A549 (cell line): ENCODE measurements at regions not wholly inside any gene's neighbourhood (a gene's known extent, or its start where the extent isn't known, plus 50 kb on each side); places are given as distances from the start of the nearest gene placed in this dataset.

Source experiments
- ATAC-seq, 2 experiments: fragments of 200-7000 bp in 1 of 2; fragments of >200 bp in 1 of 2; cut with Nextera tagmentation in 1 of 2; cut with Tn5 transposase in 1 of 2; 3 replicates each; pipeline versions ENCODE4 v1.8.0 to v1.9.1; 2018 to 2020; ENCODE audit warnings: mild to moderate bottlenecking in 1 of 2, moderate library complexity in 1 of 2
- CTCF ChIA-PET: fragments of 300-600 bp; sonication (Branson Sonifier 250); formaldehyde crosslinking; extraction: SDS; loops from one replicate; lab custom pipeline; 2021; ENCODE audit warnings: antibody characterized with exemption, inconsistent platforms; lab: Yijun Ruan, JAX
- POLR2A ChIA-PET: fragments of 350-600 bp; formaldehyde crosslinking; extraction: SDS; loops from one replicate; lab custom pipeline; 2021; ENCODE audit warnings: antibody characterized with exemption, inconsistent platforms; lab: Yijun Ruan, JAX
- DNase-seq, 2 experiments: peaks; one replicate each; pipeline versions ENCODE4 v3.0.0 to v3.0.0-alpha.2; 2011 to 2016; ENCODE audit warnings: low read depth in 1 of 2, low spot score in 1 of 2
- FAIRE-seq: peaks from 2 replicates; lab custom pipeline; 2011; peaks lifted over from hg19 to GRCh38; lab: Jason Lieb, UNC
- H3K27ac ChIP-seq, 2 experiments: fragments of >200 bp; sonication (Bioruptor Twin); formaldehyde crosslinking; 3 replicates each; pipeline ENCODE4 v1.5.1; 2016 to 2017
- H3K4me1 ChIP-seq: fragments of >200 bp; sonication (Bioruptor Twin); formaldehyde crosslinking; 3 replicates; pipeline ENCODE4 v1.6.1; 2016
- H3K4me2 ChIP-seq: fragments of >200 bp; sonication (Bioruptor Twin); formaldehyde crosslinking; 3 replicates; pipeline ENCODE4 v1.6.1; 2016
- H3K4me3 ChIP-seq: fragments of >200 bp; sonication (Bioruptor Twin); formaldehyde crosslinking; 3 replicates; pipeline ENCODE4 v1.5.1; 2016
- H3K9me3 ChIP-seq: fragments of >200 bp; sonication (Bioruptor Twin); formaldehyde crosslinking; 3 replicates; pipeline ENCODE4 v1.6.1; 2016
- BHLHE40 ChIP-seq: IDR thresholded peaks from 2 replicates; pipeline ENCODE4 v1.6.1; 2012; ENCODE audit warnings: low read depth, low read length, inconsistent platforms
- CBX2 ChIP-seq: fragments of 200-600 bp; sonication (generic); IDR thresholded peaks from 2 replicates; pipeline ENCODE4 v1.6.1; 2016; ENCODE audit warnings: low read depth, mild to moderate bottlenecking, borderline replicate concordance
- CBX8 ChIP-seq: fragments of 200-600 bp; sonication (generic); IDR thresholded peaks from 2 replicates; pipeline ENCODE4 v1.6.1; 2016
- CEBPB ChIP-seq, 2 experiments: fragments of >200 bp in 1 of 2; sonication (Bioruptor Twin) in 1 of 2; formaldehyde crosslinking in 1 of 2; IDR thresholded peaks; 2 replicates each; pipeline ENCODE4 v1.6.1; 2012 to 2016
- CHD2 ChIP-seq: fragments of 150-350 bp; IDR thresholded peaks from 2 replicates; pipeline ENCODE4 v1.6.1; 2014; ENCODE audit warnings: low read length; ENCODE audit not compliant: partially characterized antibody
- CTCF ChIP-seq: fragments of >200 bp; sonication (Bioruptor Twin); formaldehyde crosslinking; IDR thresholded peaks from 3 replicates; pipeline ENCODE4 v1.5.1; 2016
- EHMT2 ChIP-seq: fragments of 200-600 bp; sonication (generic); IDR thresholded peaks from 2 replicates; pipeline ENCODE4 v1.6.1; 2016; ENCODE audit warnings: antibody characterized with exemption, low read depth, mild to moderate bottlenecking, moderate library complexity
- ELK1 ChIP-seq: fragments of 150-350 bp; IDR thresholded peaks from 2 replicates; pipeline ENCODE4 v1.6.1; 2014; ENCODE audit warnings: low read depth, mild to moderate bottlenecking, low read length
- ESRRA ChIP-seq: fragments of 150-350 bp; IDR thresholded peaks from 2 replicates; pipeline ENCODE4 v1.6.1; 2014; ENCODE audit warnings: mild to moderate bottlenecking, low read length, borderline replicate concordance
- FOSB ChIP-seq: fragments of 250-450 bp; sonication (Bioruptor Pico); IDR thresholded peaks from 2 replicates; pipeline ENCODE4 v1.5.0; 2020; ENCODE audit warnings: mild to moderate bottlenecking, moderate library complexity
- FOSL2 ChIP-seq, 2 experiments: fragments of 450-650 bp in 1 of 2; fragments of >200 bp in 1 of 2; sonication (Bioruptor Twin) in 1 of 2; formaldehyde crosslinking; IDR thresholded peaks; 2 replicates each; pipeline versions ENCODE4 v1.5.0 to v1.6.1; 2016 to 2020; ENCODE audit warnings: mild to moderate bottlenecking in 1 of 2, moderate library complexity in 1 of 2
- FOXS1 ChIP-seq: fragments of 250-450 bp; sonication (Bioruptor Pico); IDR thresholded peaks from 2 replicates; pipeline ENCODE4 v1.5.0; 2020; ENCODE audit warnings: mild to moderate bottlenecking, moderate library complexity
- HES2 ChIP-seq: fragments of >200 bp; sonication (Bioruptor Twin); formaldehyde crosslinking; IDR thresholded peaks from 2 replicates; pipeline ENCODE4 v1.6.1; 2016
- HOXB13 ChIP-seq: fragments of 250-450 bp; sonication (Bioruptor Pico); IDR thresholded peaks from 2 replicates; pipeline ENCODE4 v1.5.0; 2020; ENCODE audit warnings: low read depth, mild to moderate bottlenecking, moderate library complexity
- JUNB ChIP-seq: fragments of >200 bp; sonication (Bioruptor Twin); formaldehyde crosslinking; IDR thresholded peaks from 2 replicates; pipeline ENCODE4 v1.6.1; 2016
- KDM1A ChIP-seq: fragments of 200-600 bp; sonication (generic); IDR thresholded peaks from 2 replicates; pipeline ENCODE4 v1.6.1; 2016; ENCODE audit warnings: low read depth, mild to moderate bottlenecking
- KDM5A ChIP-seq: fragments of 200-600 bp; sonication (generic); IDR thresholded peaks from 2 replicates; pipeline ENCODE4 v1.6.1; 2016; ENCODE audit warnings: antibody characterized with exemption, mild to moderate bottlenecking
- MAX ChIP-seq: IDR thresholded peaks from 2 replicates; pipeline ENCODE4 v1.6.1; 2012
- NPAS2 ChIP-seq: fragments of 250-450 bp; sonication (Bioruptor Pico); IDR thresholded peaks from 2 replicates; pipeline ENCODE4 v1.8.0; 2022; ENCODE audit warnings: mild to moderate bottlenecking, moderate library complexity, borderline replicate concordance
- PHF8 ChIP-seq: fragments of 200-600 bp; sonication (generic); IDR thresholded peaks from 2 replicates; pipeline ENCODE4 v1.6.1; 2016; ENCODE audit warnings: low read depth, mild to moderate bottlenecking, antibody characterized with exemption, moderate library complexity, borderline replicate concordance
- POLR2A ChIP-seq: IDR thresholded peaks from 2 replicates; pipeline ENCODE4 v1.6.1; 2012; ENCODE audit warnings: mild to moderate bottlenecking, low read length
- RAD21 ChIP-seq, 2 experiments: fragments of >200 bp in 1 of 2; sonication (Bioruptor Twin) in 1 of 2; formaldehyde crosslinking in 1 of 2; IDR thresholded peaks in 1 of 2; conservative IDR thresholded peaks in 1 of 2; 2 replicates in 1 of 2; 3 replicates in 1 of 2; pipeline ENCODE4 v1.6.1; 2012 to 2018; ENCODE audit warnings: inconsistent platforms in 1 of 2
- SMC3 ChIP-seq: fragments of >200 bp; sonication (Bioruptor Twin); formaldehyde crosslinking; IDR thresholded peaks from 3 replicates; pipeline ENCODE4 v1.6.1; 2018; ENCODE audit warnings: inconsistent platforms
- SREBF2 ChIP-seq: fragments of 450-650 bp; IDR thresholded peaks from 2 replicates; pipeline ENCODE4 v1.6.1; 2014; ENCODE audit warnings: mild to moderate bottlenecking, moderate library complexity
- USF2 ChIP-seq: fragments of 450-650 bp; IDR thresholded peaks from 2 replicates; pipeline ENCODE4 v1.6.1; 2014; ENCODE audit warnings: antibody characterized with exemption
- ZFP36 ChIP-seq: fragments of 450-650 bp; IDR thresholded peaks from 2 replicates; pipeline ENCODE4 v1.6.1; 2014; ENCODE audit warnings: borderline replicate concordance; ENCODE audit not compliant: partially characterized antibody
- ZNF302 ChIP-seq: fragments of 250-450 bp; sonication (Bioruptor Pico); IDR thresholded peaks from 2 replicates; pipeline ENCODE4 v1.9.0; 2021; ENCODE audit warnings: inconsistent platforms, mild to moderate bottlenecking, moderate library complexity
- ZSCAN20 ChIP-seq: fragments of 250-450 bp; sonication (Bioruptor Pico); IDR thresholded peaks from 2 replicates; pipeline ENCODE4 v1.8.0; 2022; ENCODE audit warnings: mild to moderate bottlenecking, moderate library complexity
- WGBS: methylation state at CpG from one replicate; pipeline ENCODE4 v1.1.6; 2017; ENCODE audit errors: missing lambda C conversion rate; 5-methylcytosine and 5-hydroxymethylcytosine counted together

GRCh38 chr10:78398382-78398781 is 364.7 kb downstream of the RPS24 start:
- Histone ChIP-seq H3K4me3 (no peak overlapping the region), H3K9me3 (no peaks in the 10 kb centered on the region), H3K4me2 (no peak overlapping the region), H3K4me1 (no peaks in the 10 kb centered on the region), H3K27ac (no peak overlapping the region)
- no peak for TF ChIP-seq ELK1
- TF ChIP-seq CBX8: no peak
- TF ChIP-seq PHF8: no peak
- no peak for TF ChIP-seq KDM1A
- no peak for TF ChIP-seq CHD2
- no peak for TF ChIP-seq HES2
- no peak for TF ChIP-seq JUNB
- TF ChIP-seq POLR2A: no peak
- no peak for TF ChIP-seq KDM5A
- no peak for TF ChIP-seq FOXS1 (CRISPR knock-in tag)
- TF ChIP-seq FOSB (CRISPR knock-in tag): no peak
- no peak for TF ChIP-seq EHMT2
- TF ChIP-seq CTCF: no peak
- TF ChIP-seq ZSCAN20 (CRISPR knock-in tag): no peak
- no peak for TF ChIP-seq USF2
- ChIA-PET CTCF (interaction anchor here (0.9 kb wide), 2 partner anchors 35 to 38 kb away, joined by 3 read pairs; no protein-coding TSS in a partner anchor), POLR2A (no interaction called here)
- 41% methylated on average over 2 of the region's 2 CpGs for WGBS
- no peak for DNase-seq
- no peak for FAIRE-seq
- ATAC-seq: peak in 1 of 2 experiments; percentile 38; a peak in 2 of 6 replicates

GRCh38 chr10:78401624-78402367 is 368.1 kb downstream of the RPS24 start:
- POLR2A ChIA-PET: no interaction called here
- no peak for DNase-seq
- Histone ChIP-seq H3K4me1 (peaks cover 14% of the 10 kb centered on the region; the same call in 2 of the 3 replicates), H3K4me2 (no peak overlapping the region), H3K27ac (no peak overlapping the region), H3K9me3 (no peaks in the 10 kb centered on the region), H3K4me3 (no peak overlapping the region)
- CTCF ChIA-PET: interaction anchor here (0.8 to 1.6 kb wide), 4 partner anchors 17 to 256 kb away, joined by 3 to 8 read pairs (median 4); no protein-coding TSS in a partner anchor
- TF ChIP-seq SMC3 (no peak), EHMT2 (no peak), MAX (no peak), HOXB13 (CRISPR knock-in tag) (no peak), POLR2A (no peak), ZNF302 (CRISPR knock-in tag) (no peak), FOSB (CRISPR knock-in tag) (no peak), ZFP36 (no peak), BHLHE40 (no peak), CHD2 (no peak), ESRRA (no peak), FOSL2 (IDR thresholded peaks at IDR 0.05) (no peak), FOSL2 (CRISPR knock-in tag; IDR thresholded peaks at IDR 0.05) (no peak), CBX2 (no peak), SREBF2 (no peak), RAD21 (conservative IDR thresholded peaks at IDR 0.05 in 1 of 2, IDR thresholded peaks at IDR 0.05 in 1 of 2) (no peak), NPAS2 (CRISPR knock-in tag) (no peak), CEBPB (IDR thresholded peaks at IDR 0.05) (no peak), KDM5A (no peak), ZSCAN20 (CRISPR knock-in tag) (no peak), JUNB (no peak)
- FAIRE-seq: no peak
- WGBS: 84% methylated on average over 13 of the region's 13 CpGs
- no peak for ATAC-seq
